Left ventricle myocardium inferior (tissue), 1 donor: ENCODE measurements at regions not wholly inside any gene's neighbourhood (a gene's known extent, or its start where the extent isn't known, plus 50 kb on each side); places are given as distances from the start of the nearest gene placed in this dataset.

ENCODE experiments used
- DNase-seq: peaks from one replicate; pipeline ENCODE4 v3.0.0-alpha.2; 2020
- H3K27ac ChIP-seq: fragments of 200-600 bp; replicated peaks from 2 replicates; pipeline ENCODE4 v1.8.0; 2021
- H3K27me3 ChIP-seq: fragments of 200-600 bp; 2 replicates; pipeline ENCODE4 v1.8.0; 2021; ENCODE audit warnings: low read depth
- H3K36me3 ChIP-seq: fragments of 200-600 bp; 2 replicates; pipeline ENCODE4 v1.8.0; 2021
- H3K4me1 ChIP-seq: fragments of 200-600 bp; 2 replicates; pipeline ENCODE4 v1.8.0; 2021
- H3K4me3 ChIP-seq: fragments of 200-600 bp; 2 replicates; pipeline ENCODE4 v1.8.0; 2021; ENCODE audit warnings: mild to moderate bottlenecking, moderate library complexity
- H3K9me3 ChIP-seq: fragments of 200-600 bp; replicated peaks from 2 replicates; pipeline ENCODE4 v1.8.0; 2021
- CTCF ChIP-seq: fragments of 200-600 bp; IDR thresholded peaks from 2 replicates; pipeline ENCODE4 v1.8.0; 2021; ENCODE audit warnings: antibody characterized with exemption, mild to moderate bottlenecking, borderline replicate concordance
- intact Hi-C: fragments of 100-400 bp; cut with micrococcal nuclease; formaldehyde crosslinking; loops from one replicate; pipeline ENCODE4 v1.11.0; 2022
- donor health status: DM: no; HTN: yes; CAD: no; lungs with severe emphysema.

GRCh38 chr13:50635504-50635903 is 208.0 kb downstream of the DLEU7 start:
- no peaks in the 10 kb centered on the region for H3K9me3 ChIP-seq
- no peaks in the 10 kb centered on the region for H3K4me1 ChIP-seq
- no peaks in the 10 kb centered on the region for H3K27me3 ChIP-seq
- intact Hi-C loops: no loop called here
- H3K27ac ChIP-seq: peak overlapping the region; percentile 34
- no peaks in the 10 kb centered on the region for H3K36me3 ChIP-seq
- DNase-seq: no peak
- TF ChIP-seq CTCF: no peak
- no peak overlapping the region for H3K4me3 ChIP-seq

- no peaks in the 10 kb centered on the region for H3K36me3 ChIP-seq
- peak overlapping the region; percentile 34 for H3K27ac ChIP-seq
- H3K9me3 ChIP-seq: no peaks in the 10 kb centered on the region
- H3K4me3 ChIP-seq: no peak overlapping the region
- intact Hi-C loops: no loop called here
- no peak for DNase-seq
- no peak for TF ChIP-seq CTCF
- no peaks in the 10 kb centered on the region for H3K27me3 ChIP-seq
- H3K4me1 ChIP-seq: no peaks in the 10 kb centered on the region
Observed at GRCh38 chr13:50636007-50636704, 207.3 kb downstream of the DLEU7 start.

GRCh38 chr13:50643060-50643459 is 200.4 kb downstream of the DLEU7 start:
- Histone ChIP-seq H3K27ac (no peak overlapping the region), H3K9me3 (no peaks in the 10 kb centered on the region), H3K4me3 (no peak overlapping the region), H3K36me3 (no peaks in the 10 kb centered on the region), H3K4me1 (no peaks in the 10 kb centered on the region), H3K27me3 (no peaks in the 10 kb centered on the region)
- no peak for DNase-seq
- TF ChIP-seq CTCF: no peak
- intact Hi-C loops: no loop called here

GRCh38 chr13:50644081-50644871 is 199.2 kb downstream of the DLEU7 start:
- Histone ChIP-seq H3K27ac (no peak overlapping the region), H3K27me3 (no peaks in the 10 kb centered on the region), H3K4me3 (no peak overlapping the region), H3K36me3 (no peaks in the 10 kb centered on the region), H3K4me1 (no peaks in the 10 kb centered on the region), H3K9me3 (no peaks in the 10 kb centered on the region)
- no peak for TF ChIP-seq CTCF
- no peak for DNase-seq
- intact Hi-C loops: no loop called here

- no peak for TF ChIP-seq CTCF
- no peaks in the 10 kb centered on the region for H3K36me3 ChIP-seq
- no peaks in the 10 kb centered on the region for H3K4me1 ChIP-seq
- H3K9me3 ChIP-seq: no peaks in the 10 kb centered on the region
- H3K4me3 ChIP-seq: no peak overlapping the region
- intact Hi-C loops: no loop called here
- H3K27ac ChIP-seq: no peak overlapping the region
- no peak for DNase-seq
- no peaks in the 10 kb centered on the region for H3K27me3 ChIP-seq
Observed at GRCh38 chr13:50645092-50645491, 198.4 kb downstream of the DLEU7 start.
